Right hindlimb (tissue), 1 donor: ENCODE measurements at regions not wholly inside any gene's neighbourhood (a gene's known extent, or its start where the extent isn't known, plus 50 kb on each side); places are given as distances from the start of the nearest gene placed in this dataset.
"Not testable (repeated sequence)": the region's sequence is repeated elsewhere in the genome, so short reads cannot be mapped to it uniquely, and the experiment has no call there.

Experiments used
- DNase-seq: peaks from one replicate; pipeline ENCODE4 v3.0.0-alpha.2; 2018

DNA sequence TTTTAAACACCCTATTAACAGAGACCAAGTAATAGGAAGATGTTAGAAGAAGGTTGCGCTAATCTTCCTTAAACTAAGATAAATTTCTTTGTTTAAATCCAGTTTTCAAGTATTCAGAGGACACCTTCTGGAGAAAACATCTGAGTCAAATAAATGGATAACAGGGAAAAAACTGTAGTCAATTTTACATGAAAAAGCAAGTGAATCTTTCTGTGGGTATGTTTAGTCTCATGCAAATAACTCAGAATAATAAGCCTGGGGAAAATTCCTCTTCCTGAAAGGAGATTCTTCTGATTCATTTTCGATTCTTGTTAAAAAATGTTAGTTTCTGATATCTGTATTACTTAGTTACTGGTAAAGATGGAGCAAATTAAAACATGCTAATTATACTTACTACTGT lies 145.5 kb downstream of the CTH start:
- no peak for DNase-seq

DNA sequence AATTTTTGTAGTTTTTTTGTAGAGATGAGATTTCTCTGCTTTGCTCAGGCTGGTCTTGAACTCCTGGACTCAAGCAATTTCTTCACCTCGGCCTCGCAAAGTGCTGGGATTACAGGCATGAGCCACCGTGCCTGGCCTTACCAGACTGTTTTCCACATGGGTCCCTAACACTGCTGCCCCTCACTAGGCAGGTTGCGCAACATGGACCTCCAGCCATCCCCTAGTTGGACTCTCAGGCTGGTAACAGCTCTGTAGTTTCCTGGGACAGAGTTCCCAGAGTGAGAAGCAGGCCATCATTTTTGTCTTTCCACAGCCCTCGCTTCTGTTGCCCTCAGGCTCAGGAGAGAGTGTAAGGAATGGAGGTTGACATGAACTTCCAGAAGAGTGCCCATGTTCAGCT lies 156.1 kb downstream of the CTH start:
- no peak for DNase-seq

DNA sequence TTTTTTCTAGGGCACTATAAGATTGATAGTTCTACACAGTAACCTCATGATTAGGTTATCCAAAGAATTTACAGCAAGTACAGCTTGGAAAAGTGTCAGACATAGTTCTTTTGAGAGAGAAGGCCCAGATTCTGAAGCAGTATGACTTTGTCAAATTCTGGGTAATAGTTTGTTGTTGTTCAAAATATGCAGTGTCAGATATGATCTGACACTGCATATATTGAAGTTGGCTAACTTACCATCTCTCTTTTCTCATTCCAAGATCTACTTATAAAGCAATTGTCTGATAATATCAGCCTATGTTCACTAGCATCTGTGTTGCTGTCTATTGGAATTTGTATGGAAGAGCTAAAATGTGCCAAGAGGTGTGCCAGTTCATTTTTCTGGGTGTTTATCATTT lies 160.1 kb downstream of the CTH start:
- no peak for DNase-seq

DNA sequence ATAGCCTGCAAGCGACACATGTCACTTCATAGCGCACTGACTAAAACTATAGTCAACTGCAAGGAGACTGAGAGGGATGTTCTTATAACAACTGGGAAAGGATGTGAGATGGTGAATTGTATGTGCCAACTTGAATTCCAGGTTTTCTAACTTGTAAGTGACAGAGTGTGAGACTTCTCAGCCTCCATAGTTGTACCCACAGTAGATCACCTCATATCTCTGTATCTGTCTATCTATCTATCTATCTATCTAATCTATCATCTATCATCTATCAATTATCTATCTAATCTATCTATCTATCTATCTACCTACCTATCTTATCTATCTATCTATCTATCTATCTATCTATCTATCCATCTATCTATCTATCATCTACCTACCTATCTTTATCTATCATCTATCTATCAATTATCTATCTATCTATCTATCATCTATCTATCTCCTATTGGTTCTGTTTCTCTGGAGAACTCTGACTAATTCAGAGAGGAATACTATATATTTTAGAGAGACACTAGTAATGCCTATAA lies 162.3 kb downstream of the CTH start:
- no peak for DNase-seq

DNA sequence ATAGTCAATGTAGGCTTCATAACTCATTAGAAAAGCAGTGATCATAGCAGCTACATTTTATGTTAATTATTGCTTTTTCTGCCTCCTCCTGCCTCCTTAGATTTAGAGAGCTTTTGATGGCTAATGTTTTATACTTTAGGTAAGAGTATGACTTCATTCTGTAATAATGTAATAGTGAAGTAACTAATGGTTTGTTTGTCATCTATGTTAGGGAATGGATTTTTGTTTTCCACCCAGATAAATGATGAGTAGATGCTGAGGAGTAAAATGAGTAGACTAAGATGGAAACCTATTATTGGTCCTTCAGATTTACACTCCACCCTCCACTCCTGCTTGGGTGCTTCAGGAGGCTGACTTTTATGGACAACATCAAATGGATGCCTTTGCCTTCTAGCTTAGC lies 170.6 kb downstream of the CTH start:
- DNase-seq: no peak

DNA sequence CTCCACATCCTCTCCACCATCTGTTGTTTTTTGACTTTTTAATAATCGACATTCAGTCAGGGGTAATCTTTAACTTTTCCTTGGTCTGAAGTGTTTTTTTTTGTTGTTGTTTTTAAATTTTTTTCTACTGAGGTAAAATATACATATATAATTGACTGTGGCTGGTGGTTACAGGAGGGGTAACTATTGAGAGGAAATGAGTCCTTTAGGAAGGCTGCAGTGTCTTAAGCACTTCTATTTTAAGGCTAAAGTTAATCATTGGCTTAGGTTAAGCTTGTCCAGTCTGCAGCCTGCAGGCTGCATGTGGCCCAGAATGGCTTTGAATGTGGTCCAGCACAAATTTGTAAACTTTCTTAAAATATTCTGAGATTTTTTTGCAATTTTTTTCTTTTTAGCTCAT lies 172.5 kb downstream of the CTH start:
- no peak for DNase-seq

DNA sequence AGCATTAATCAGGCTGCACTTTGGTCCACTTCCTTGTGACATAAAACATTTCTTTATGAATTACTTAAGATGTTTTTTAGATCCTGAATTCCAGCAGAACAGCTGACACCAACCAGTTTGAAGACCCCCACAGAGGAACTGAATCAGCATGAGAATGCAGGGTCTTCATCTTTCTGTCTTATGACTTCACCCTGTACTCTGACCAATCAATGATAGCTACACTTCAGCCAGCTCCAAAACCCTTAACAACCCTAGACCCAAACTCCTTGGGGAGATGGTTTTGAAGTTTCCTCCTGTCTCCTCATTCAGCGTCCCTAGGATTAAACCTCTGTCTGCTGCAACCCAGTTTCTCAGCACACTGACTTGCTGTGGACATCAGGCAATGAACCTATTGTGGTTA lies 175.0 kb downstream of the CTH start:
- no peak for DNase-seq

DNA sequence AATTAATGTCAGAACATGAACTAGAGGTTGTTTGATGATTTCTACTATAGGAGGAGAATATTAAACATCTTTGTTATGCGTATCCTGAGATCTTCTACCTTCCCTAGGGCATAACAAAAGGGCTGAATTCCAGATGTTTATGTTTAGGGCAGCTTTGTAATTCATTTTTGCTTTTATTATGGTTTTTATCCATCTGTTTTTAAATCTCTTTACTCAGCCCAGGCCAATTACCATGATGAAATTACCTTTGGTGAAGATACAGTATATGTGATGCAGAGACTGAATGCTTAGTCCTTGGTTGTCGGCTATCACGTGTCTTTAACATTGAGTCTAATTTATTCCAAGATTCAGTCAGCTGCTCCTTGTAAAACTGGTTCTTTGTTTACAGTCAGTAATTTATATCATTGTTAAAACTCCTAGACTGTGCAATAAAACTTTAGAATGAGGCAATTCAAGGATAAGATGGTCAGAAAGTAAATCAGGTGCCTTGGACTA lies 176.9 kb downstream of the CTH start:
- DNase-seq: no peak

DNA sequence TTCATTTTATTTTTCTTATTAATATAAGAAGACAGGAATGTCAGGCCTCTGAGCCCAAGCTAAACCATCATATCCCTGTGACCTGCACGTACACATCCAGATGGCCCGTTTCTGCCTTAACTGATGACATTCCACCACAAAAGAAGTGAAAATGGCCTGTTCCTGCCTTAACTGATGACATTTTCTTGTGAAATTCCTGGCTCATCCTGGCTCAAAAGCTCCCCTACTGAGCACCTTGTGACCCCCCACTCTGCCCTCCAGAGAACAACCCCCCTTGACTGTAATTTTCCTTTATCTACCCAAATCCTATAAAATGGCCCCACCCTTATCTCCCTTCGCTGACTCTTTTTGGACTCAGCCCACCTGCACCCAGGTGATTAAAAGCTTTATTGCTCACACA lies 182.5 kb downstream of the CTH start:
- DNase-seq: not testable (repeated sequence)

DNA sequence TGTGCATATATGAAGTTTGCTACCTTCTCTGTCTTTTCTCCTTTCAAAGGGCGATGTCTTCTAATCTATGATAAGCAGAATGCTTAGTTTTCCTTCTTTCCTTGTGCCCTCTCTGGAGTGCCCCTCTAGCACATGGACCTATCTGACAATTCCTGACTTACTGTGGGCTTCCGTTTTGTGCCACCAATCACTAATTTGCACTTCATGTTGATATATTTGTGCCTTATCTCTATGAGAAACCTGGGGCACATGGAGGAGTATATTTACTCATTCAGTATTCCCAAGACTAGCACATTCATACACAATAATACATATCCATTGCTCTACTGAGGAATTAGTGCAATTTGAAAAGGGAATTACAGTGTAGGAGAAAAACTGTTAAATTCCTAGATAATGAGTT lies 197.7 kb downstream of the CTH start:
- no peak for DNase-seq

DNA sequence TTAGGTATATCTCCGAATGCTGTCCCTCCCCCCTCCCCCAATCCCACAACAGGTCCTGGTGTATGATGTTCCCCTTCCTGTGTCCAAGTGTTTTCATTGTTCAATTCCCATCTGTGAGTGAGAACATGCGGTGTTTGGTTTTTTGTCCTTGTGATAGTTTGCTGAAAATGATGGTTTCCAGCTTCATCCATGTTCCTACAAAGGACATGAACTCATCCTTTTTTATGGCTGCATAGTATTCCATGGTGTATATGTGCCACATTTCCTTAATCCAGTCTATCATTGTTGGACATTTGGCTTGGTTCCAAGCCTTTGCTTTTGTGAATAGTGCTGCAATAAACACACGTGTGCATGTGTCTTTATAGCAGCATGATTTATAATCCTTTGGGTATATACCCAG lies 199.1 kb downstream of the CTH start:
- not testable (repeated sequence) for DNase-seq

DNA sequence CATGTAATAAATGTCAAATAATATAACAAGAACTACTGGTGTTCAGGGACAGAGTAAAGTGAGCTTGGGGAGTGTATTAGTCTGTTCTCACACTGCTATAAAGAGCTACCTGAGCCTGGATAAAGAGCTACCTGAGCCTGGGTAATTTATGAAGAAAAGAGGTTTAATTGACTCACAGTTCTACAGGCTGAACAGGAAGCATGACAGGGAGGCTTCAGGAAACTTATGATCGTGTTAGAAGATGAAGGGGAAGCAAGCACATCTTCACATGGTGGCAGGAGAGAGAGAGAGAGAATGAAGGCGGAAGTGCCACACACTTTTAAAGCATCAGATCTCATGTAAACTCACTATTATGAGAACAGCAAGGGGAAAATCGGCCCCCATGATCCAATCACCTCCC lies 205.9 kb downstream of the CTH start:
- DNase-seq: no peak

DNA sequence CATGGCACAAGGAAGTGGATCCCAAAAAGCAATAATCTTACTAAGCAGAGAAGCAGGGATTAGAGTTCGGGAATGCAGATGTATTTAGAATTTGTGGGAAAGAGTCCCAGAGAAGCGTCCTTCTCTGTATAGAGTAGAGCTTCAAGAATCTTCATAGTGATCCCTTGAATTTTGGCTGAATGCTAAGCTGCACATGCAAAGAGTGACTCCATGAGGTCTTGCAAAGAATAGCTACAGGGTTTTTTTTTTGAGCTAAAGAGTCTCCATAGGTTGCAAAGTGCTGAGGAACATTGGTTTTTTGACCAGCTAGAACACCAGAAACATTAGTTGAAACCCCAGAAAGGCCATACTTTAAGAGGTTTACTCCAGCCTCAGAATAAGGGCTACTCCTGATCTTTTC lies 206.7 kb downstream of the CTH start:
- no peak for DNase-seq

DNA sequence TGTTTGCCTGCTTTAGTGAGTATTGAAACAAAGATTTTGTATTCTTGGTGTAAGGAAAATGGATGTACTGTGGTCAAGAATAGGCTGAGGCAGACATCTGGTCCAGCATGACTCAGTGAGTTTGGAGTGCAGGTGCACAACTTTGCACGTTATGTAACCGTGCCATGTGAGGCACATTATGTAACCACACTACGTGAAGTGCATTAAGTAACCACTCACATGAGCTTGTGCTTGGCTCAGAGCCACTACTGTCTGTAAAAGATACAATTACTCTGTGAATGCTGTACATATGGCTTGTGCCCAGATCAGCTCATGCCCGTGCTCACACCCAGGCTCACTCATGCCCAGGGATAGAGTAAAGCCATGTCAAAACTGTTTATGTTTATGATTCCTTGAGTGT lies 216.8 kb downstream of the CTH start:
- no peak for DNase-seq

DNA sequence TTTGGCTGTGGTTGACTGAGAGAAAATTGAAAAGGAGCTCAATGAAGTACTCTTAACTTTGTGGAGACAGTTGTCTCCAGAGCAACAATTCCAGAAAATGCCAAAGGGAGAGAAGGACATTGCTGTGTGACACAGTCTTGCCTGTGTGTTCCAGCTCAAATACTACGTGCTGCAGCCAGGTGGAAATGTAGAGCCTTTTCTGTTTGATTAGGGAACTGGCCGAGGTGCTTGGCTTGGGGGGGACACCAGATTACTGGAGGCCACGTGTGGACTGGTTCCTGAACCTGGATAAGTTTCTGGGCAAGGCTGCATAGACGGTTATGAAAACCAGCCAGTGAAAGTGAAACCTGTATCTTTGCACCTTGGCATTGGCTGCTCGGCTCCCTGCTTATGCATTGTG lies 217.9 kb downstream of the CTH start:
- no peak for DNase-seq

DNA sequence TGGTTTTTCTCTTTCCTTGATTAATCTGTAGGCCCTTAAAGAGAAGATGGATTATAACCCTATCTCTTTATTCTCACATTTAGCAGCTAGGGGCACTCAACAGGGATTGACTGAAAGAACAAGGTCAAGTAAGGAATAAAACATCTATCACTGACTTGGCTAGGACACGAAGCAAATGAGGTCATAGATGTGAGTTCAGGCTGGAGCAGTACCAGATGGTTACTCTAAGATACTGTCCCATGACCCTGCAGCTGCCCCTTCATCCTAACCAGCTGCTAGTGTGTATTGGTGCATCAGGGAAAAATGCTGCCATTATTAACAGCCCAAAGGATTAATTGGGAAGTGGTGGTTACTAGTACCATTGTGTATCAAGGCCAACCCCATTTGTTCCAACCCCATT lies 221.9 kb downstream of the CTH start:
- no peak for DNase-seq

DNA sequence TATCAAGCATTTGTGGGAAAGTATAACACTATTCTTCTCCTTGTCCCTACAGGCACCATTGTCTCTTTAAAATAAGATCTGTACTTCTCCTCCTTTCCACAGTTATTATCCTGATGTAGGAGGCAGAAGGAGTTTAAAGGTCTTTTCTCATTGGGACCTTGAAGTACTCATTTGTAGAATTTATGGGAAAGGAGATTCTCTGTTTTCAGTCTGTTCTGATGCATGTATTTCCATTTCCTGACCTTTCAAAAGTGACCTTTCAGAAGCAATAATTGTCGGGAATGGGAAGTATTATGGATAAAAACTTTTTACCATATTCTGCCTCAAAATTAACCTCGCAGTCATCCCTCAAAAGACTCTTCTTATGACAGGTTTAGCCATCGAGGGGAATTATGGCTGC lies 224.8 kb downstream of the CTH start:
- DNase-seq: no peak

DNA sequence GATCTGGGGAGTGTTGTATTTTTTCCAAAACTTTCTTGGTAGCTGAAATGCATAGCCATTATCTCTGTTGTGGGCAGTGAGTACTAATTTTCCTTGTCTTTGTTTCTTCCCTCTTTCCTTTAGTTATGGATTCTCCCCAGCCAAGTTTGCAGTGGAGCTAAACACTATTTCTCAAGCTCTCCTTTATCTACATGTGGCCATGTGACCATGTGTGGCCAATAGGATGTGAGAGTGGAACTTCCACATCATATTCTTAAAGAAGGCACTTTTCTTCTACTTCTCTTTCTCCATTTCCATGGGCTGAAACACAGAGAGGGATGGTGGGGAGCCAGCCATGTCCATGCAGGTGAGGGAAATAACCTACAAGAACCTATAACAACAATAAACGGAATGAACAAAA lies 230.8 kb downstream of the CTH start:
- DNase-seq: no peak

DNA sequence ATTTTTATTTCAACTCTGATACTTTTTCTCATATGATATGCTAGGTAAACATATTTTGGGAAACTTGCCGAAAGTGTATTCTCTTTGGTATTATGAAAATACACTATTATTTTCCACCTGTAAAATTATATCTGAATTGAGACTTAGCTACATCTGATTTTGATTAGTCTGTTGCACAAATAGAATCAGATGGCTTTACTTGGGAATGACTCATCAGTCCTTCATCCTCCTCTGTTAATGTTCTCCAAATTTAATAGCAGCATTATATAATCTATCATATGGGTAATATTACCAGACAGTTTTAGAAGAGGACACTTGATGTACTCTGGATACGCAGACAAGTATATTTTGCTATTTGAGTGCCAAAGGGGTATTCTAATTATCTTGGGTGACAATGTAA lies 245.3 kb downstream of the CTH start:
- DNase-seq: no peak

DNA sequence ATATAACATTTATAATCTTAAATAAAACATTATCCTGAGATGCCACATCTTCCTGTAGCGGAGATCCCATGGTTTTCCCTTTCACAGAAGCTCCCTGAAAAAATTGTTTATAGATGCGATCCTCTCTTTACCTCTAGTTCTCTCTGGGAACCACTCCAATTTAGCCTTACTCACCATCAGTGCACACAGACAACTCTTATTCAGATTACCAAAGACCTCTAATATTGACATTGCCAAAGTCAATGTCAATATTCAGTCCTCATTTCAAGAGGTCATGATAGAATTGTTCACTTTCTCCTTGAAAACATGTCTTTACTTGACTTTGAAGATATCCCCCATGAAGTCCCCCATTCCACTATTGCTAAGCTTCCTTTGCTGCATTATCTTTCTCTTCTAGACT lies 248.8 kb downstream of the CTH start:
- DNase-seq: no peak

DNA sequence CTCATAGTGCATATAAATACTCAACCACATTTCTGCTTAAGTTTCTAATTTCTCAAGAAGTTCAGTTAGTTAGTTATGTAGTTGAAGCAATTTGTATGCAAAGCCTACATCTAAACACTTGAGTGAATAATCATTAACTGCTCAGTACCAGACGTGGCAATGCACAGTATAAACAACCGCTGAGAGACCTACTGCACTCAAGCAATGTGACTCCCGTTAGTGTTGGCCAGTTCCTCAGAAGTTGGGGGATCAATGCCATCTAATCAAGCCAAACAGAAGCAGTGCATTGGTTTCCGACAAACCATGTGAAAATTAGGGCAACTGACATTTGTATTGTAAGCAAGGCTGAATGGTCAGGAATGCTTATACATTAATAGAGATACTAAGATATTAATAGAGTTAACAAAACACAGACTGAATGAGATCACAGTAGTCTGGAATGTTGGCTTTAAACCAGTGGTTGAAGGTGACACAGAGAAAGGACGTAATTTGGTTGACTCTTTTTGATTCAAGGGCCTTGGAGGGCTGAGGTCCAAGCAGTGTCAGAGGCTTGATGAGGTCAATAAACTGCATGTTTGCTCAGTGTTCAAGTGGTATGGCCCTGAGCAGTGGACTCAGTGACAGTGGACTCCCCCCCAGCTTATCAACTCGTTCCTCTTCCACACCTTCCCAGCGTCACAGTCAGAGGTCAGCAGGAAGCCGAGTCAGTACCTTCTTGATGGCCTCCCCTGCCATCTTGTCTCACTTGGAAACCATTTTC lies 255.5 kb downstream of the CTH start:
- no peak for DNase-seq

DNA sequence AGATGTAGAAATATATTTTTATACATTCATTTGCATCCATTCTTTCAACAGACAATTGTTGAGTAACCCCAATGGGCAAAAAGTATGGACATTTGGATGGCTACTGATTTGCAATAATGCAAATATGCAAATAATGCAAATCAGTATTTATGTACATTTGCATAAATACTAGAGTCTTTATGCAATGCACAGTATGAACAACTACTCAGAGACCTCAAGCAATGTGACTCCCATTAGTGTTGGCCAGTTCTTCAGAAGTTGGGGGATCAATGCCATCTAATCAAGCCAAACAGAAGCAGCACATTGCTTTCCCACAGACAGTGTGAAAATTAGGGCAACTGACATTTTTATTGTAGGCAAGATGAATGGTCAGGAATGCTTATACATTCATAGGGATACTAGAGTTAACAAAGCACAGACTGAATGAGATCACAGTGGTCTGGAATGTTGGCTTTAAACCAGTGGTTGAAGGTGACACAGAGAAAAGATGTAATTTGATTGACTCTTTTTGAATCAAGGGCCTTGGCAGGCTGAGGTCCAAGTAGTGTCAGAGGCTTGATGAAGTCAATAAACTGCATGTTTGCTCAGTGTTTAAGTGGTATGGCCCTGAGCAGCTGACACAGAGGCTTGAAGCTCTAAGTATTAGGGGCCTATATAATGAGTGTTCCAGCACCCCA lies 256.6 kb downstream of the CTH start:
- DNase-seq: no peak

DNA sequence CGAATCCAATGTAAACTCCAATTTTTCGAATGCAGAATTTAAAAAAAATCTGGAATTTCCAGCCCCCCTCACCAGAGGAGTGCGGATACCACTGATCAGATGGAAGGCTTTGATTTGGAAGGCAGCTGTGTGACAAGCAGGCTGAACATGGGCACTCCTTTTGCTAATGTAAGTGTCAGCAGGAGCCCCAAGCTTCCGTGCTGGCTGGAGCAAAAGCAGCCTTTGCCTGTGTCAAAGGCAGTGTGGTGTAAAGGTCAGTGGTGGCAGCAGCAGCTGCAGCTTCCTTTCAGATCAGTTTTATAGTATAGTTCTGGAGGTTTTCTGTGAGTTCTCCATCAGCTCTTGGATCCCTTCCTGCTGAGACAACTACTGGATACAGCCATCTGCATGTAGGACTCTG lies 259.9 kb downstream of the CTH start:
- no peak for DNase-seq

DNA sequence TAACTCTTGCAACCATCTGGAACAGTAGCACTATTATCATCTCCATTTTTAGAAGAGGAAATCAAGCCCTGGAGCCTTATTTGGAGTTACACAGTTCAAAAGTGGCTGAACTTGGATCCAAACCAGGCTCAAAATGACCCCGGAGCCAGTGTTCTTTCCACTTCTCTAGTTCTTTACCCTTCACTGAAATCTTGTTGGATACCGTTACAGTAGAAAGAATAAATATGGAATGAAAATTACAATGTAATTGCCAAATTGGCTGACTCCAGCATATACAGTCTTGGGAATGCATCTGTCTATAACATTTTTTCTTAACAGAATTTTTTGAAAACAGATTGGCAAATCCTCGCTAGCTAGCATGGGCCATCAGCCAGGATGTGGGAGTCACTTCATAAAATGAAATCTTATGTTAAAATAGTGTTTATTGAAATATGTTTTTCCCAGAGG lies 261.4 kb downstream of the CTH start:
- peak; percentile 86 for DNase-seq
